NCI-H1417 treated with DMSO at 0.1 percent for 48 hours (cell line): ENCODE measurements at regions not wholly inside any gene's neighbourhood (a gene's known extent, or its start where the extent isn't known, plus 50 kb on each side); places are given as distances from the start of the nearest gene placed in this dataset.
"Not testable (repeated sequence)": the region's sequence is repeated elsewhere in the genome, so short reads cannot be mapped to it uniquely, and the experiment has no call there.

ENCODE experiments used
- DNase-seq: peaks from one replicate; lab custom pipeline; 2025; lab: John Stamatoyannopoulos, UW

GRCh38 chr3:72276806-72277205 is 491.9 kb upstream of the PROK2 start:
- DNase-seq = no peak

GRCh38 chr3:72275331-72275751 is 490.4 kb upstream of the PROK2 start:
- no peak for DNase-seq

- DNase-seq = no peak
Observed at GRCh38 chr3:72274493-72275330, 489.8 kb upstream of the PROK2 start.

- DNase-seq = no peak
Observed at GRCh38 chr3:72273615-72274014, 488.7 kb upstream of the PROK2 start.

GRCh38 chr3:72272356-72272755 is 487.4 kb upstream of the PROK2 start:
- DNase-seq = no peak

GRCh38 chr3:72271923-72272322 is 487.0 kb upstream of the PROK2 start:
- no peak for DNase-seq

- no peak for DNase-seq
Observed at GRCh38 chr3:72271216-72271615, 486.3 kb upstream of the PROK2 start.

GRCh38 chr3:72270730-72271129 is 485.8 kb upstream of the PROK2 start:
- DNase-seq = no peak

- no peak for DNase-seq
Observed at GRCh38 chr3:72270072-72270681, 485.2 kb upstream of the PROK2 start.

GRCh38 chr3:72269475-72269874 is 484.5 kb upstream of the PROK2 start:
- DNase-seq = no peak

- not testable (repeated sequence) for DNase-seq
Observed at GRCh38 chr3:72266921-72267524, 482.1 kb upstream of the PROK2 start.

GRCh38 chr3:72266016-72266370 is 481.0 kb upstream of the PROK2 start:
- DNase-seq = no peak

- no peak for DNase-seq
Observed at GRCh38 chr3:72265256-72266015, 480.5 kb upstream of the PROK2 start.

GRCh38 chr3:72263223-72263990 is 478.5 kb upstream of the PROK2 start:
- no peak for DNase-seq

- DNase-seq = no peak
Observed at GRCh38 chr3:72262736-72263135, 477.8 kb upstream of the PROK2 start.

GRCh38 chr3:72261566-72262564 is 476.9 kb upstream of the PROK2 start:
- no peak for DNase-seq

GRCh38 chr3:72260588-72260910 is 475.6 kb upstream of the PROK2 start:
- no peak for DNase-seq

GRCh38 chr3:72259755-72260587 is 475.0 kb upstream of the PROK2 start:
- DNase-seq = no peak

- DNase-seq = peak; percentile 24
Observed at GRCh38 chr3:72258361-72259141, 473.6 kb upstream of the PROK2 start.
